Thyroid gland (tissue), 4 donors: ENCODE measurements at regions not wholly inside any gene's neighbourhood (a gene's known extent, or its start where the extent isn't known, plus 50 kb on each side); places are given as distances from the start of the nearest gene placed in this dataset.

Experiments used
- POLR2A ChIP-seq, 2 donors: fragments of 450-650 bp; IDR thresholded peaks; one replicate each; pipeline ENCODE4 v1.6.1; 2017; ENCODE audit warnings: antibody characterized with exemption in 2 of 2, mild to moderate bottlenecking in 2 of 2, moderate library complexity in 1 of 2
- TF ChIP-seq, protein P1 (sequence below), 6 experiments: fragments of 200-600 bp in 3 of 6; fragments of 450-650 bp in 3 of 6; sonication (generic) in 3 of 6; IDR thresholded peaks; one replicate each; pipeline ENCODE4 v1.5.1; 2016 to 2019; ENCODE audit warnings: antibody characterized with exemption in 6 of 6, mild to moderate bottlenecking in 2 of 6, inconsistent platforms in 1 of 6, moderate library complexity in 1 of 6

DNA sequence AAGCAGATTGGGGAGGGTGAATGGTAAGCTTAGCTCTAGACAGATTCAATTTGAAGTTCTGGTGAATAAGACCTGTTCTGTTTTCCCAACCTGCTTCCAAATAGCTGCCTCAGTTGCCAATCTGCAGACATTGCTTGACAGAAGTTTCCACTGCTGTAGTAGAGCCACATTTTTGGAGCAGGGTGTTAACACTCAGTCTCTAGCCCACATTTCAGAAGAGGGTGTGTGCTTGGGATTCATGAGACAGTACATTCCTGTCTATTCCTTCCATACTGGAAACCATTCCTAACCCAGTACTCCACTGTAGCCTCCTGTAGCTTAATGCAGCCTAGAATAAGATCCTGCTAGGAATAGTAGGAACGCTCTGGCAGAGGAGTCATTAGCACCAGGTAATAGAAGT, 450.5 kb downstream of the NUF2 start:
- no peak for TF ChIP-seq POLR2A (IDR thresholded peaks at IDR 0.05)
- TF ChIP-seq, protein P1, sequence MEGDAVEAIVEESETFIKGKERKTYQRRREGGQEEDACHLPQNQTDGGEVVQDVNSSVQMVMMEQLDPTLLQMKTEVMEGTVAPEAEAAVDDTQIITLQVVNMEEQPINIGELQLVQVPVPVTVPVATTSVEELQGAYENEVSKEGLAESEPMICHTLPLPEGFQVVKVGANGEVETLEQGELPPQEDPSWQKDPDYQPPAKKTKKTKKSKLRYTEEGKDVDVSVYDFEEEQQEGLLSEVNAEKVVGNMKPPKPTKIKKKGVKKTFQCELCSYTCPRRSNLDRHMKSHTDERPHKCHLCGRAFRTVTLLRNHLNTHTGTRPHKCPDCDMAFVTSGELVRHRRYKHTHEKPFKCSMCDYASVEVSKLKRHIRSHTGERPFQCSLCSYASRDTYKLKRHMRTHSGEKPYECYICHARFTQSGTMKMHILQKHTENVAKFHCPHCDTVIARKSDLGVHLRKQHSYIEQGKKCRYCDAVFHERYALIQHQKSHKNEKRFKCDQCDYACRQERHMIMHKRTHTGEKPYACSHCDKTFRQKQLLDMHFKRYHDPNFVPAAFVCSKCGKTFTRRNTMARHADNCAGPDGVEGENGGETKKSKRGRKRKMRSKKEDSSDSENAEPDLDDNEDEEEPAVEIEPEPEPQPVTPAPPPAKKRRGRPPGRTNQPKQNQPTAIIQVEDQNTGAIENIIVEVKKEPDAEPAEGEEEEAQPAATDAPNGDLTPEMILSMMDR (IDR thresholded peaks at IDR 0.05), result no peak
